Right ventricle myocardium inferior (tissue), 1 donor: ENCODE measurements at regions not wholly inside any gene's neighbourhood (a gene's known extent, or its start where the extent isn't known, plus 50 kb on each side); places are given as distances from the start of the nearest gene placed in this dataset.
"Not testable (repeated sequence)": the region's sequence is repeated elsewhere in the genome, so short reads cannot be mapped to it uniquely, and the experiment has no call there.

Experiments
- ATAC-seq: fragments of 200-7000 bp; cut with Tn5 transposase; one replicate; pipeline ENCODE4 v1.9.1; 2020; ENCODE audit warnings: mild to moderate bottlenecking, moderate library complexity
- DNase-seq: peaks from one replicate; pipeline ENCODE4 v3.0.0; 2021; ENCODE audit errors: missing footprints
- intact Hi-C: fragments of 100-400 bp; cut with DNase I; formaldehyde crosslinking; loops from one replicate; pipeline ENCODE4 v1.11.0; 2022
- donor health status: DM: no; HTN: yes; CAD: no; lungs with severe emphysema.

DNA sequence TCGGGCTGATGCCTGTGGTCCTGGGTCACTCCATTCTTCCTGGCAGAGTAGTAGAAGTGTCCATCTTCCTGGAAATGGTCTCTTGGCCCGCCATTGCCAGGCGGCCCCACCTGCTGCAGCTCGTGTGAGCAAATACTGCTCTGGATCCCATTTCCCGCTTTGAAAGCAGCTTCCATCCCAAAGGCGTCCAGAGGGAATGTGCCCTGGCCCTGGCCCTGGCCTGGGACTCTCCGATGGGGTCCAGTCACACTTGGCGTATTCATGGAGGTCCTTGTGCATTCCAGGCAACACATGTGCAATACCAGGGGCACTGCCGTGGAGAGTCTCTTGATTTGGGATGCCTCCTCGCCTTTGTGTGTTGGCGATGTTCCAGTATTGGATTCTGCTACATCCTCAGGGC lies 111.1 kb downstream of the SNRPN start:
- no peak for DNase-seq
- intact Hi-C loops = no loop called here
- ATAC-seq = no peak

DNA sequence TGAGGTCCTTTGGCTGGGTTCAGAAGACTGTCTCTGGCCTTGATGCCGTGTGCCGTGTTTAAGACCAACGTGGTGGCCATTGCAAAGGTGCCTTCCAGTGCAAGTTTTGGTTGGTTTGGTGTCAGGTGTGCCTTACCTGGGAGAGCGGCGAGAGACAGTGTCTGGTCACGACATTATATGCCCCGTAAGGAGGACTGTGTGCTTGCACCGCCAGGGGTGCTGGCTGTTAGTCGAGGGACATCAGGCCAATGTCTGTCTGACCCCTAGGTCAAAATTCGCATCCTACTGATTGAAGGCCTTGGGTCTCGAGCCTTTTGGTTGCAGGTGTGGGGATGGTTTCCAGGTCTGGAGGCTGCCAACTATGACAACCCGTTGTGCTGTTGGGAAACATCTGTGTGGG lies 111.9 kb downstream of the SNRPN start:
- DNase-seq (no peak), ATAC-seq (no peak)
- intact Hi-C loops = no loop called here

DNA sequence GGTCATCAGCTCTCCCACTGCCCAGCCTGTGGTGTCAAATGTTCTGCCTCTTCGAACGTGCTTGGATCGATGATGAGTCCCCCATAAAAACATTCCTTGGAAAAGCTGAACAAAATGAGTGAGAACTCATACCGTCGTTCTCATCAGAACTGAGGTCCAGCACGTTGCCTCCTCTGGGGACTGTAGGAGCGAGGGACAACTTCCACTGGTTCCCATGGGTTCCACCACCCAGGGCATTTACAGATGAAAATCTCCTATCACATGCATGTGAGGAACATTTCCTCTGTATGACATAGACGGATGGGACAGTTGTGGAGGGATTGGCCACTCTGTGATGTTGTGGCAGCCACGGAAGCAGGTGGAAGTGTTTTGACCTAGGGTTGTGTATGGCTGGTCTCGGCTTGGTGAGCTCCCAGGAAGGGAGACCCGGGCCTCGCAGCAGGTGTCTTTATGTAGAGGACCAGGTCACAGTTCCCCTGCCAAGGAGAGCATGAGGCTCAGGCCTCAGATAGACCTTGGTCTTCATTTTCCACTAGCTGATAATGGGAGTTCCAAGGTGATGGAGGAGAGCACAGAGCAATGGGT lies 113.0 kb downstream of the SNRPN start:
- ATAC-seq (no peak), DNase-seq (no peak)
- intact Hi-C loops = no loop called here

GRCh38 chr15:25068696-25069095 lies 113.9 kb downstream of the SNRPN start:
- ATAC-seq = no peak
- no peak for DNase-seq
- intact Hi-C loops = no loop called here

DNA sequence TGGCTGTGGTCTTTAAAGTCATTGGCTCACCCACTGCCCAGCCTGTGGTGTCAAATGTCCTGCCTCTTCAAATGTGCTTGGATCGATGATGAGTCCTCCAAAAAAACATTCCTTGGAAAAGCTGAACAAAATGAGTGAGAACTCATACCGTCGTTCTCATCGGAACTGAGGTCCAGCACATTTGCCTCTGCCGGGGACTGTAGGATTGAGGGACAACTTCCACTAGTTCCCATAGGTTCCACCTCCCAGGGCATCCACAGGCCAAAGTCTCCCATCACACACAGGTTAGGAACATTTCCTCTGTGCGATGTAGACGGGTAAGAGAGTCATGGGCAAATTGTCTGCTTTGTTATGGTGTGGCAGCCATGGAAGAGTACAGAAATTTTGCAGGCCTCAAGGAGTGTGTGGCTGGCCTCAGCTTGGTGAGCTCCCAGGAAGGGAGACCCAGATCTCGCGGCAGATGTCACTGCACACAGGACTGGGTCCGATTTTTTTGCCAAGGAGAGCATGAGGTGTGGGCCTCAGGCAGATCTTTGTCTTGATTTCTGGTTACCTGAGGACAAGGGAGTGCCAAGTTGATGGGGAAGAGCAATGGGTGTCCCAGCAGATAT lies 115.7 kb downstream of the SNRPN start:
- intact Hi-C loops = no loop called here
- ATAC-seq (no peak), DNase-seq (no peak)

DNA sequence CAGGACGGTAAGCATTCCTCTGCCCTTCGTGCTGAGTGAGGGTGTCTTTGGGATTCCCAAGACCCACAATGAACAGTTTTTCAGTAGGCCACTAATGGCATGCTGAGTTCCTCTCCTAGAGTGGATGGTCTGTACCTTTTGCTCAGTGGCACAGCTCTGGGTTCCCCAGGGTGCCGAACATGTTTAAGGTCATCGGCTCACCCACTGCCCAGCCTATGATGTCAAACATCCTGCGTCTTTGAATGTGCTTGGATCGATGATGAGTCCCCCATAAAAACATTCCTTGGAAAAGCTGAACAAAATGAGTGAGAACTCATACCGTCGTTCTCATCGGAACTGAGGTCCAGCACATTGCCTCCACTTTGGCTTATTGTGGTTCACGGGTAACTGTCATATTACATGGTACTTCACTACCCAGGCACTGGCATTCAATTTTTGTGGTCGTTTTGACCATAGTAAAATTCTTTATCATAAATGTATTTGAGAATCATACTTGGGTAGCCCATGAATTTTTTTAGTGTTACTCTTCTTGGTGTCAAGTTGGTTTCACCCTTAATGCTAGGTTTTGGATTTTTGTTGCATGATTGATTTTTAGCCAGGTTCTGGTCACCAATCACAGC lies 118.2 kb downstream of the SNRPN start:
- no peak for DNase-seq
- intact Hi-C loops = no loop called here
- no peak for ATAC-seq

DNA sequence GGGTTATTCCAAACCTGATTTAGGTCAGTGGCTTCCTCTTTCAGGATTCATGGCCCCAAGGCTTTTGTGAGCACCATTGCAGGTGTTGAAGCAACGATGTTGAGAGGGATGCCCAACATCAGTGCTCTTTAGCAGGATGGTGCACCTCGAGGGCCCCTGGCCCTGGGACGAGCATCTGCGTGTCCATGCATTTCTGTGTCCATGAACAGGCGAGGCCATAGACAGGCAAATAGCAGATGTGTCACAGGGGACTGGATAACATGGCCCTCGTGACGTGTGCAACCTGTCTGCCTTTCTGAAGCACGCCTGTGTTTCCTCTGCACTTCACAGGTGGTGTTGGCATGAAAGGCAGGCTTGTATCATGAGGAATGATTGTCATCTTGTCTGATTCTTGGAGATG lies 132.3 kb downstream of the SNRPN start:
- ATAC-seq (no peak), DNase-seq (no peak)
- intact Hi-C loops = no loop called here

- ATAC-seq (no peak), DNase-seq (no peak)
- intact Hi-C loops = no loop called here
Observed at GRCh38 chr15:25088261-25088790, 133.5 kb downstream of the SNRPN start.

DNA sequence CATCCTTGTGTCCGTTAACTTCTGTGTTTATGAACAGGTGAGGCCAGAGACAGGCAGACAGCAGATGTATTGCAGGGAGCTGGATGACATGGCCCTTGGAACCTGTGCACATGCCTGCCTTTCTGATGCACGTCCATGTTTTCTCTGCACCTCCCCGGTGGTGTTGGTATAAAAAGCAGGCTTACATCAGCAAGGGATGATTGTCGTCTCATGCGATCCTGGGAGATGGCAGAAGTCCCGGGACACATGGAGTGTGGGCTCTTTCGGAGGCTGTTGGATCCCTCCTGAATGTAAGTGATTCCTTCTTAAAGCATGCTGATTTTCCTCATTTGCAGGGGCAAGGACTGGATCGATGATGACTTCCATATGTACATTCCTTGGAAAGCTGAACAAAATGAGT lies 134.8 kb downstream of the SNRPN start:
- DNase-seq = no peak
- intact Hi-C loops = no loop called here
- ATAC-seq = peak; percentile 16

DNA sequence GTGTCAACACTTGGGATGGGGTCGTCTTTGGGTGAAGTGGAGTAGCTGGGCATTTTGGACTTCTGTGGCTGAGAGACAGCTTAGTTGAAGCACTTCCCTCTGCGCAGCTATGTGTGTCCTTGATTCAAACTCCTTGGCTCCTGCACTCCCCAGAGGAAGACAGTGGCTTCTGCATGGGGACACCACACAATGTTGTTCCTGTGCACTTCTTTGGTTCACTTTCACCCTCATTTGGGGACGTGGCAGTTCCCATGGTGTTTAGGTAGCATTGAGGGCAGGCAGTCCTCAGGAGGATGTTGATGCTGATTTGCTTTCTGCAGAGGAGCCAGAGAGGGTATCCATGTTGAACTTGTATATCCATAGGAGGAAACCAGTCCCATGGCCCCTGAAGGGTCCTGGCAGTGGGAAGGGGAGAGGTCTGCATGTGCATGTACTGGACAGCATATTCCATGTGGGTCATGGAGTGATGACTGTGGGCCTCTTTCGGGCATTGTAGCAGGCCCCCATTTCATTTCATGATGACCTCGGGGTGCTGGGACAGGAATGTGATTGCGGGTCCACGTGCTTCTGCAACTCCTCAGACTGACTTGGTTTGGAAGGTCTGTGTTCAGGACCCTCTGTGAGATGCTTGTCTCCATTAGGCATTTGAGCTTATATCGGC lies 135.4 kb downstream of the SNRPN start:
- intact Hi-C loops = loop anchor here (10.0 kb wide), 1 partner anchor 75 kb away; no protein-coding TSS in a partner anchor
- no peak for DNase-seq
- ATAC-seq = no peak

DNA sequence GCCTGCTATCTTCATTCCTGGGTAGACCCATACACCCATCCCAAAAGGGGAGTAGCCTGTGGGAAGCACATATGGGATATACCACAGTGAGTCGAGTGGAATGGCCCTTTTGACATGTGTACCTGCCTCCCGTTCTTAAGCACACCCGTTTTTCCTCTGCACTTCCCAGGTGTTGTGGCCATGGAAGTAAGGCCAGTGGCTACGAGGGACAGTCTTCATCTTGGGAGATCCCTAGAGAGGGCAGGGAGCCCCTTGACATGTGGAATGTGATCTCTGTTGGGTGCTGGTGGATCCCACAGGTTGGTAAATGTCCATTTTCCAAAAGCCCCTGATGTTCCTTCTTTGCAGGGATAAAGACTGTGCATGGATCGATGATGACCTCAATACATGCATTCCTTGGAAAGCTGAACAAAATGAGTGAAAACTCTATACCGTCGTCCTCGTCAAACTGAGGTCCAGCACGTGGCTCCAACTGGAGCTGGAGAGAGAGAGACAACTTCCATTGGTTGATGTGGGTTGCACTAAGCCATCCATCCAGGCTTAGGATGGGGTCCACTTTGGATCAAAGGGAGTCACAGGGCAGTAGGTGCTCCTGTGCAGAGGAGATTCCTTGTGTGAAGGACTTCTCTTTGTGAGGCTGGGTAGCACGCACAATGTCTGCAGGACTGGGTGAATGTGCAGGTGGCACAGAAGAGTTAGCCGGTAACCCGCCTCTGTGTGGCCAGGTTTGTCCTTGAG lies 136.8 kb downstream of the SNRPN start:
- DNase-seq (no peak), ATAC-seq (no peak)
- intact Hi-C loops = loop anchor here (10.0 kb wide), 1 partner anchor 77 kb away; no protein-coding TSS in a partner anchor

GRCh38 chr15:25092661-25093060 lies 137.9 kb downstream of the SNRPN start:
- DNase-seq (no peak), ATAC-seq (no peak)
- intact Hi-C loops = loop anchor here (10.0 kb wide), 1 partner anchor 78 kb away; no protein-coding TSS in a partner anchor

GRCh38 chr15:25093455-25094029 lies 138.8 kb downstream of the SNRPN start:
- ATAC-seq (peak; percentile 21), DNase-seq (no peak)
- intact Hi-C loops = loop anchor here (10.0 kb wide), 1 partner anchor 79 kb away; no protein-coding TSS in a partner anchor

DNA sequence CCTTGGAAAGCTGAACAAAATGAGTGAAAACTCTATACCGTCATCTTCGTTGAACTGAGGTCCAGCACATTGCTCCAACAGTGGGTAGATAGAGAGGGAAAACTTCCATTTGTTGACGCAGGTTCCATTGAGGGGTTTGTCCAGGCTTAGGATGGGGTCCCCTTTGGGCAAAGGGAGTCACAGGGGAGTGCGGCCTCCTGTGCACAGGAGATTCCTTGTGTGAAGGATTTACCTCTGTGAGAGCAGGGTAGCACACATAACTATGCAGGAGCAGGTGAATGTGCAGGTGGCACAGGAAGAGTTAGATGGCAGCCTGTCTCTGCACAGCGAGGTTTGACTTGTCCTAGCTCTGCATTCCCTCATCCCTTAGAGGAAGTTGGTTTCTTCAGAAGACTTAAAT lies 139.3 kb downstream of the SNRPN start:
- DNase-seq (no peak), ATAC-seq (no peak)
- intact Hi-C loops = loop anchor here (10.0 kb wide), 1 partner anchor 79 kb away; no protein-coding TSS in a partner anchor

DNA sequence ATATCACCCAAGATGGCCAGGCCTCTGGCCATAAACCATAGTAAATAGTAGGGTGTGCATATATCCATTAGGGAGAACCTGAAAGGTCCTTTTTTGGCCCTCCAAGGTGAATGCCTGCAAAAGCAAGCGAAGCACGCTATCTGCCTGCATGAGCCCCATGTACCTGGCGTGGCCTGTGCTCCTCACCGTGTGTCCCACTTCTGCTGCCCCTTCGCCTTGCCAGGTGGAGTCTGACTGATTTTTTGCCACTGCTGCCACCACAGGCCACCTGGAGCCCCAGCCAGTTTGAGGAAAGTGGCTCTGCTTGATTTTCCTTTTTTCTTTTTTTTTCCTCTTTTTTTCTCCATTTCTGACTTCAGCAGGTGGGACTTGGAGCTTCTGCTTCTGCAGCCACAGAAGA lies 139.7 kb downstream of the SNRPN start:
- no peak for ATAC-seq
- intact Hi-C loops = loop anchor here (10.0 kb wide), 1 partner anchor 80 kb away; no protein-coding TSS in a partner anchor
- DNase-seq = no peak

GRCh38 chr15:25095179-25095578 lies 140.4 kb downstream of the SNRPN start:
- DNase-seq (no peak), ATAC-seq (no peak)
- intact Hi-C loops = loop anchor here (10.0 kb wide), 1 partner anchor 80 kb away; no protein-coding TSS in a partner anchor

- ATAC-seq, DNase-seq: not testable (repeated sequence)
- intact Hi-C loops = loop anchor here (10.0 kb wide), 2 partner anchors 85 to 125 kb away; no protein-coding TSS in a partner anchor
Observed at GRCh38 chr15:25099966-25100365, 145.2 kb downstream of the SNRPN start.

GRCh38 chr15:25106209-25106608 lies 151.4 kb downstream of the SNRPN start:
- no peak for DNase-seq
- ATAC-seq = no peak
- intact Hi-C loops = loop anchor here (10.0 kb wide), 1 partner anchor 131 kb away; no protein-coding TSS in a partner anchor
